SJCRH30 (cell line): ENCODE measurements at regions not wholly inside any gene's neighbourhood (a gene's known extent, or its start where the extent isn't known, plus 50 kb on each side); places are given as distances from the start of the nearest gene placed in this dataset.

ENCODE experiments used
- DNase-seq, 2 experiments: peaks; one replicate each; pipeline ENCODE4 v3.0.0-alpha.2; 2015 to 2020
- H3K27ac ChIP-seq: fragments of 250-450 bp; sonication (Bioruptor Pico); 2 replicates; pipeline ENCODE4 v1.5.1; 2020; ENCODE audit warnings: mild to moderate bottlenecking, moderate library complexity
- H3K27me3 ChIP-seq: fragments of 250-450 bp; sonication (Bioruptor Pico); 2 replicates; pipeline ENCODE4 v1.5.1; 2020; ENCODE audit warnings: mild to moderate bottlenecking, moderate library complexity
- H3K36me3 ChIP-seq: fragments of 250-450 bp; sonication (Bioruptor Pico); 2 replicates; pipeline ENCODE4 v1.5.1; 2020; ENCODE audit warnings: mild to moderate bottlenecking, moderate library complexity
- H3K4me1 ChIP-seq: fragments of 250-450 bp; sonication (Bioruptor Pico); 2 replicates; pipeline ENCODE4 v1.5.1; 2020; ENCODE audit warnings: mild to moderate bottlenecking, moderate library complexity
- H3K4me3 ChIP-seq: fragments of 250-450 bp; sonication (Bioruptor Pico); 2 replicates; pipeline ENCODE4 v1.5.1; 2020; ENCODE audit warnings: mild to moderate bottlenecking, moderate library complexity
- H3K9me3 ChIP-seq: fragments of 250-450 bp; sonication (Bioruptor Pico); replicated peaks from 2 replicates; pipeline ENCODE4 v1.5.1; 2020; ENCODE audit warnings: mild to moderate bottlenecking, moderate library complexity

- Histone ChIP-seq H3K4me3 (no peak overlapping the region), H3K4me1 (no peaks in the 10 kb centered on the region), H3K9me3 (peaks cover 4% of the 10 kb centered on the region; the same call in 1 of the 2 replicates), H3K36me3 (no peaks in the 10 kb centered on the region), H3K27me3 (no peaks in the 10 kb centered on the region), H3K27ac (no peak overlapping the region)
- DNase-seq, result no peak
These were observed 130.5 kb downstream of the MED15 start for GRCh38 chr22:20637750-20638506.

GRCh38 chr22:20638507-20638870, 131.1 kb downstream of the MED15 start:
- H3K4me1 ChIP-seq, result no peaks in the 10 kb centered on the region
- DNase-seq, result no peak
- H3K9me3 ChIP-seq, result peaks cover 4% of the 10 kb centered on the region; the same call in 1 of the 2 replicates
- no peak overlapping the region for H3K4me3 ChIP-seq
- no peaks in the 10 kb centered on the region for H3K36me3 ChIP-seq
- no peak overlapping the region for H3K27ac ChIP-seq
- H3K27me3 ChIP-seq, result no peaks in the 10 kb centered on the region

- H3K27me3 ChIP-seq, result no peaks in the 10 kb centered on the region
- no peak for DNase-seq
- peaks cover 4% of the 10 kb centered on the region; the same call in 1 of the 2 replicates for H3K9me3 ChIP-seq
- H3K4me1 ChIP-seq, result no peaks in the 10 kb centered on the region
- H3K27ac ChIP-seq, result no peak overlapping the region
- H3K4me3 ChIP-seq, result no peak overlapping the region
- no peaks in the 10 kb centered on the region for H3K36me3 ChIP-seq
These were observed 131.9 kb downstream of the MED15 start for GRCh38 chr22:20639343-20639742.

GRCh38 chr22:20639750-20640149, 132.3 kb downstream of the MED15 start:
- no peak overlapping the region for H3K27ac ChIP-seq
- no peaks in the 10 kb centered on the region for H3K36me3 ChIP-seq
- peaks cover 4% of the 10 kb centered on the region; the same call in 1 of the 2 replicates for H3K9me3 ChIP-seq
- H3K27me3 ChIP-seq, result no peaks in the 10 kb centered on the region
- H3K4me3 ChIP-seq, result no peak overlapping the region
- H3K4me1 ChIP-seq, result no peaks in the 10 kb centered on the region
- no peak for DNase-seq

- DNase-seq, result no peak
- peaks cover 4% of the 10 kb centered on the region; the same call in 1 of the 2 replicates for H3K9me3 ChIP-seq
- no peaks in the 10 kb centered on the region for H3K27me3 ChIP-seq
- no peak overlapping the region for H3K27ac ChIP-seq
- H3K4me3 ChIP-seq, result no peak overlapping the region
- H3K4me1 ChIP-seq, result no peaks in the 10 kb centered on the region
- no peaks in the 10 kb centered on the region for H3K36me3 ChIP-seq
These were observed 132.6 kb upstream of the SERPIND1 start for GRCh38 chr22:20641198-20641892.

- Histone ChIP-seq H3K4me1 (no peaks in the 10 kb centered on the region), H3K36me3 (no peaks in the 10 kb centered on the region), H3K27me3 (no peaks in the 10 kb centered on the region), H3K4me3 (no peak overlapping the region), H3K27ac (no peak overlapping the region), H3K9me3 (peaks cover 4% of the 10 kb centered on the region; the same call in 1 of the 2 replicates)
- DNase-seq, result no peak
These were observed 131.9 kb upstream of the SERPIND1 start for GRCh38 chr22:20641919-20642579.

- no peaks in the 10 kb centered on the region for H3K4me1 ChIP-seq
- no peak for DNase-seq
- H3K36me3 ChIP-seq, result no peaks in the 10 kb centered on the region
- no peak overlapping the region for H3K4me3 ChIP-seq
- peaks cover 4% of the 10 kb centered on the region; the same call in 1 of the 2 replicates for H3K9me3 ChIP-seq
- no peak overlapping the region for H3K27ac ChIP-seq
- no peaks in the 10 kb centered on the region for H3K27me3 ChIP-seq
These were observed 131.2 kb upstream of the SERPIND1 start for GRCh38 chr22:20642668-20643179.

GRCh38 chr22:20644071-20644642, 129.8 kb upstream of the SERPIND1 start:
- no peaks in the 10 kb centered on the region for H3K27me3 ChIP-seq
- H3K36me3 ChIP-seq, result no peaks in the 10 kb centered on the region
- peaks cover 4% of the 10 kb centered on the region; the same call in 1 of the 2 replicates for H3K9me3 ChIP-seq
- DNase-seq, result no peak
- H3K27ac ChIP-seq, result no peak overlapping the region
- H3K4me3 ChIP-seq, result no peak overlapping the region
- no peaks in the 10 kb centered on the region for H3K4me1 ChIP-seq

GRCh38 chr22:20645954-20646353, 128.0 kb upstream of the SERPIND1 start:
- no peaks in the 10 kb centered on the region for H3K27me3 ChIP-seq
- no peak overlapping the region for H3K4me3 ChIP-seq
- H3K9me3 ChIP-seq, result no peaks in the 10 kb centered on the region
- H3K27ac ChIP-seq, result no peak overlapping the region
- no peaks in the 10 kb centered on the region for H3K4me1 ChIP-seq
- no peak for DNase-seq
- H3K36me3 ChIP-seq, result no peaks in the 10 kb centered on the region

- no peaks in the 10 kb centered on the region for H3K36me3 ChIP-seq
- H3K27me3 ChIP-seq, result no peaks in the 10 kb centered on the region
- no peak for DNase-seq
- no peak overlapping the region for H3K27ac ChIP-seq
- no peak overlapping the region for H3K4me3 ChIP-seq
- H3K4me1 ChIP-seq, result no peaks in the 10 kb centered on the region
- no peaks in the 10 kb centered on the region for H3K9me3 ChIP-seq
These were observed 127.5 kb upstream of the SERPIND1 start for GRCh38 chr22:20646415-20646814.

- H3K4me3 ChIP-seq, result no peak overlapping the region
- H3K4me1 ChIP-seq, result no peaks in the 10 kb centered on the region
- no peak for DNase-seq
- no peaks in the 10 kb centered on the region for H3K36me3 ChIP-seq
- no peaks in the 10 kb centered on the region for H3K27me3 ChIP-seq
- H3K9me3 ChIP-seq, result no peaks in the 10 kb centered on the region
- H3K27ac ChIP-seq, result no peak overlapping the region
These were observed 127.0 kb upstream of the SERPIND1 start for GRCh38 chr22:20646906-20647305.

- no peaks in the 10 kb centered on the region for H3K36me3 ChIP-seq
- H3K27me3 ChIP-seq, result no peaks in the 10 kb centered on the region
- H3K9me3 ChIP-seq, result no peaks in the 10 kb centered on the region
- no peak overlapping the region for H3K27ac ChIP-seq
- no peak overlapping the region for H3K4me3 ChIP-seq
- no peaks in the 10 kb centered on the region for H3K4me1 ChIP-seq
- no peak for DNase-seq
These were observed 126.2 kb upstream of the SERPIND1 start for GRCh38 chr22:20647586-20648305.

GRCh38 chr22:20648306-20648903, 125.5 kb upstream of the SERPIND1 start:
- no peaks in the 10 kb centered on the region for H3K4me1 ChIP-seq
- H3K9me3 ChIP-seq, result no peaks in the 10 kb centered on the region
- H3K36me3 ChIP-seq, result no peaks in the 10 kb centered on the region
- no peaks in the 10 kb centered on the region for H3K27me3 ChIP-seq
- no peak overlapping the region for H3K27ac ChIP-seq
- peak in 1 of 2 experiments; percentile 20 for DNase-seq
- H3K4me3 ChIP-seq, result no peak overlapping the region
